Activated CD4-positive, CD25-positive, alpha-beta regulatory T cell treated with anti-CD3 and anti-CD28 coated beads, Interleukin-2, amount 50 U/mL, for 72 hours (primary cell): ENCODE measurements at regions not wholly inside any gene's neighbourhood (a gene's known extent, or its start where the extent isn't known, plus 50 kb on each side); places are given as distances from the start of the nearest gene placed in this dataset.

ENCODE experiments used
- DNase-seq: peaks from one replicate; pipeline ENCODE4 v3.0.0; 2021

DNA sequence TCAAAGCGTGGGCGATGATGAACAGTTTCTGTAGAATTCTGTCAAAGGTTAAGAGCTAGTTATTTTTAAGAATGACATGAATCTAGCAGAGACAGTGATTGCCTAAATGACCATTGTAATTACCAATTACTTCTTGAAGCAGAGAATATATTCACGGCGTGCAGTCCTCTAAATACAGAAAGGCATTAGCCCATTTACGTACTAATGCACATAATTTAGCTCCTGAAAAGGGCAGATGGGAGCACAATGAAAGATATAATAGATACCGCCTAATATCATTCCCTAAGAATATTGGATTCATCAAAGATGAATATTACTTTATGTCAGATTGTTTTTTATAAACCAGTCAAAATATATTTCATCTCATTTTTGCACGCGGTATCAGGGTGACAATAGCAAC is 212.4 kb downstream of the URI1 start:
- no peak for DNase-seq

DNA sequence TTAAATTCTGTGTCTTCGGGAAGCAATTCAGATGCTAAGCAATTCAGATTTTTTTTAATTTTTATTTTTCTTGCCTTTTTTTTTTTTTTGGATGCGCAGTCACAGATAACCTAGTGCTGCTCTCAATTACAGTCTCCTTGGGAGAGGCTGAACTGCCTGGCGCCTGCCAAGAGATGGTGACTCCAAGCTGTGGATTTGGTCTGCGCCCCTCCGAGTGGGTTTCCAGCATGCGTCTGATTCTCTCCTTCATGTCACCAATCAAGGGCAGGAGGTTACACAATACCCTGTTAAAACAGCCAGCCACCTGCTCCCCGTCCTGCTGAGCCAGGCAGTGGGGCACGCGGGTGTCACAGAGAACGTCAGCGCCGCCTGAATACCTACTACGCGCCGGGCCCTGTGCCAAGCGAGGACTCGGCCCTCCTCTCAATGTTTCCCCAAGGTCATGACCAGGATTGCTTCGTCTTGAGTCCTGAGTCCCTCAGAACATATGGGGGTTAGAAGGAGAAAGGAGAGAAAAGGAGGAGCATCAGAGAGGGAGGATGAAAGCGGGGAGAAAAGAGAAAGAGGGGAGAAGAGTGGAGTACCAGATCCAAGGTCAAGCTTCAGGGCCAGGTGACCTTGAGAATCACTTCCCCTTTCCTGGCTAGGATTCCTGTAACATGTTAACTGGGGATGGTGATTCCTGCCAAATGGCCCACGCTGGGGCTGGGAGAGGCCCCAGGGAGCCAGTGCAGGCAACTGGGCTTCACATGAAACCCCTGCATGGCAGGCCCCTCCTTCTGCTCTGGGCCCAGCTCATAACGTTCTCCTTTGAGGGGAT is 213.6 kb downstream of the URI1 start:
- DNase-seq = no peak

DNA sequence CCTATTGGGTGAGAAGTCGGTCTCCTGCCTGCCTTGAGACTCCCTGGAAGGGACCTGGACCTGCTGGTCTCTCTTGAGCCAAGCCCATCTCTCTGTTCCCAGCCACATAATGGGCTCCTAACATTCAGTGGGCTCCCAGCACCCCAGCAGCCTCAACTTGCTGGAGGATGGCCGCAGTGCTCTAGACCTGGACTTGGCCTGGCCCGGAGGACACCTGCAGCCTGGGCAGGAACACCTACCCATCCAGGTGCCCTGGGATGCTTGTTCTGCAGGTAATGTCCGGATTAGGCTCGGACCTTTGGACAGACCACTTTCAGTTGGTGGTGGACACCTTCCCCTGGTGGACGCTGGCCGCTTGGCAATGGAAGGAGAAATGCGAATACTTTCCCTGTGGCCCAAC is 214.6 kb downstream of the URI1 start:
- DNase-seq = no peak

DNA sequence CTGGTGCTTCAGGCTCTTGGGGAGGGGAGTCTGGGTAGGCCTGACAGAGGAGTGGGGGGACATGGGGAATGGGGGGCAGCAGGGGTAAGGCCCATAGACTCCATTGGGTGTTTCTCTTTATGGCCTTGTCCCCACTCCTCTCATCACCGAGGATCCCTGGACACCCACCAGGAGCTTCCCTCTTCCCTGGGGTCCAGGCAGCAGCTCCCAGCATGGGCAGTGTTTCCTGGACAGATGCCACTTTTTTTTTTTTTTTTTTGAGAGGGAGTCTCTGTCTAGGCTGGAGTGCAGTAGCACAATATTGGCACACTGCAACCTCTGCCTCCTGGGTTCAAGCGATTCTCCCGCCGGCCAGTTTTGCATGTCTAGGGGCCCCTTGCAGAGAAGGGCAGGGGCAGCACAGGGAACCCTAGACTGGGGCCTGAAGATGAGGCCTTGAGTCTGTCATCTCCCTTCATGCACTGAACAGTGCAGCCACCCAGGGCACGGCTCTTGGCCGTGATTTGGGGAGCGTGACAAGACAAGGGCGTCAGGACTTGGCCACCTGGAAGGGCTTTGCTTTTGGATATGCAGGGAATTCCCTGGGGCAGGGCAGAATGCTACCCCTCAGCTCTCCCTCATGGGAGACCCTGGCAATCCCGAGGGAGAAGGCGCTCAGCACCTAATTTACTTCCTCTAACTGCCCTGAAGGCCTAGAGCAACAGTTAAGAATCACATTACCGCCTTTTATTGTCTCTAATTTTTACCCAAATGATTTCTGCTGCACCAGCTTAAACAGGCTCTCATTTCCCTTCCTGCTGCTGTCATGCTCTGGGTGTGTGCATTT is 213.9 kb upstream of the ZNF536 start:
- no peak for DNase-seq

DNA sequence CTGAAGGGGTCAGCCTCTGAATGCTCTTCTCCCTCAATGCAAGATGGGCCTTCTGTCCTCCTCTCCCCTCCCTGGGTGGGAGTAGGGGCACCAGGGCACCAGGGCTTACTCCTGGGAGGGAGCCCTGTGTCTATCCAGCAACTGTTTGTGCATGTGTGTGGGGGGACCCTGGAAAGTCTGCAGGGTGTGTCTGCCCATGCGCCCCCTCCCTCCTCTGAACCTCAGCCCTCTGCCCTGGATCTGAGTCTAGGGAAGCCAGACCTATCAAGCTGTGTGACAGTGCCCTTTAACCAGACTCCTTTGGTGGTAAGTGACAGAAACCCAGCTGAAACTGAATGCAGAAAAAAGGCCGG is 213.3 kb upstream of the ZNF536 start:
- no peak for DNase-seq

DNA sequence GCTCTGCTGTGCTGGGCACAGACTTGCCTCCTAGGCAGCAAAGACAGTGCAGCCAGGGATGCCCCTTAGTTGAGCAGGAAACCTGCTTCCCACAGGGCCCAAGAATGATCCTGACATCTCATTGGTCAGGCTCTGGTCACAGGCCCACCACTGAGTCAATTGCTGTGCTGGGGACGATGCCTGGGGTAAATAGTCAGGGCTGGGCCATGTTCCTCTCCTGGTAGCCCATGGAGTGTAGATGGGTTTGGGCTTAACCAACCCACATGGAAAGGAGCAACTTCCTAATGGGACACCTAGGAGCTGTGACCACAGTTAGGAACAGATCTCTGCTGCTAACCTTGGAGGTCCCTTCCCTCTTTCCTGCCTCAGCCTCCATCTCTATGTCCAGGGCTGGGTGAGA is 212.5 kb upstream of the ZNF536 start:
- no peak for DNase-seq

DNA sequence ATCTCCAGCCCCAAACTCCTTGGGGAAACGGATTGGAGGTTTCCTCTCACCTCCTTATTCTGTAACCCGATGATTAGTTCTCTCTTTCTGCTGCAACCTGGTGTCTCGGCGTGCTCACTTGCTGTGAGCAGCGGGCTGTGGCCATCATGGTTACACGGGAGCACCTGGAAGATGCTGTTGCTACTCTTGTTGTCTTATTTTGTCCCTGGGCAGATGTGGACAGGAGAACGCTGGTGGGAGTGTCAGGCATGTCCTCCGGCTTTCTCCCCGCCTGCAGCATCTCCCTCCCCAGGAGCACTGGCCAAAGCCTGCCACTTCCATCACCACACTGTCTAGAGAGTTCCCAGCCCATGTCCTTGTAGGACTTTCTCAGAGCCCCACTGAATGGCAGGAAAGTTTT is 211.8 kb upstream of the ZNF536 start:
- DNase-seq = no peak

DNA sequence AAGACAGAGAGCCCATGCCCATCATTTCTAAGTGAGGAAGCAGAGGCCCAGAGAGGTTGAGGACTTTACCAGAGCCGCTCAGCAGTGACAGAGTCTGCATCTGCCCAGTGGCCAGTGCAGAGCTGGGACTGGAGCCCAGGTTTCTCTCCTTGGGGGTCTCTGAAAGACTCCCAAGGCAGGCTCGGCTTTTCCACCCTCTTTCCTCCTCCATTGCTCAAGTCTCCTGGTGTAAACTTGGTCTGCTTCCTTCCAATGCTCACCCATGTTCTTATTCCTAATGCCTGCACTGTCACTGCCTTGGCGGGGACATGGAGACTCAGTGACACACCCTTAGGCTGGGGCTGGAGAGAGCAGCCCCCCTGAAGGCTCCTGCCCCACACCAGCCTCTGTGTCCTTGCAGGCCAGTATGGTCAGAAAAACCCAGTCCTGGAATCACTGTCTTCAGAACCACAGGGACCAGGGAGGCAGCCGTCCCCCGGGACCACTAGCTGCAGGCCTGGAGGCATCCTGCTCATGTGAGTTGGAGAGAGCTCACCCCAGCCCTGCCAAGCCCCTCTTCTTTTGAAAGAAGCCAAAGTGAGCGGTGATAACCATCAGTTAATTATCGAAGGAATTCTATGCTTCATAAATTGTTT is 211.0 kb upstream of the ZNF536 start:
- no peak for DNase-seq

DNA sequence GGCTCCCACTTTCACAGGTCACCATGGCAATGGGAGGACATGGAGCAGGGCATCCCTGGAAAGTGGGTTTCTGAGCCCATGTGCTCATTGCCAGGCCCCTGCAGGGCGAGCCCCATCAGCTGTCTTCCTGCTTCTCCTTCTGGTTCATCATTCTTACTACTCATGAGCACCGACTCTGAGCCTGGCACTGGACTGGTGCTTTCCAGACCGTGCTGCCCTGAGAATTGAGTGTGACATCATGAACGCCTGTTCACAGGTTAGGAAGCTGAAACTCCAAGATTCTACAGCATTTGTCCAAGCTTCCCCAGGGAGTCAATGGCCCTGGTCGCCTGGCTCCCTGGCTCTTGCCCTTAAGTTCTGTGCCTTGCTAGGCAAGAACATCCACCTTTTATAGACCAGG is 210.4 kb upstream of the ZNF536 start:
- DNase-seq = no peak

DNA sequence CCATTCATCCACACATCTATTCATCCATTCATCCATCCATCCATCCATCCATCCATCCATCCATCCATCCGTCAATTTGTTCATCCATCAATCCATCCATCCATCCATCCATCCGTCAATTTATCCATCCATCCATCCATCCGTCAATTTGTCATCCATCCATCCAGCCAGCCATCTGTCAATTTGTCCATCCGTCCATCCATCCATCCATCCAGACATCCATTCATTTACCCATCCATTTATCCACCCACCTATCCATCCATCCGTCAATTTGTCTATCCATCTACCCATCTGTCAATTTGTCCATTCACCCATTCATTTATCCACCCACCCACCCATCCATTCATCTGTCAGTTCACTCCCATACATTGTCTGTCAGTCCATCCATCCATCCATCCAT is 209.5 kb upstream of the ZNF536 start:
- no peak for DNase-seq

DNA sequence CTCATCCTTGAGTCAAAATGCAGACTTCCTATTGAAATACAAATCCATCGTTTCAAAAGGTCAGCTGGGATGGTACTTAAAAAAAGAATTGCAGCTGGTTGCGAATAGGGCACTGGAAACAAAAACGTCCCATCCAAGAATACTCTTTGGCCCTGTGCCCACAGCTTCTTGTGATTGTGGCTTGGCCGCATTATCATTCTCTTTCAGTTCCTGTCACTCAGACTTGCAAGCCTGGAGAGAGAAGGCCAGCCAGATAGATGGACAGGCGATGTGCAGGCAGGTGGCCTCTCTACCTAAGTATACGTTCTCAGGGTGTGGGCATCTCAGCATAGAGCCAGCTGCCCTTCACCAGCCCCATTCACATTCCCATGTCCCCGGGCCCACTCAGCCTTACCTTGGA is 208.5 kb upstream of the ZNF536 start:
- no peak for DNase-seq

DNA sequence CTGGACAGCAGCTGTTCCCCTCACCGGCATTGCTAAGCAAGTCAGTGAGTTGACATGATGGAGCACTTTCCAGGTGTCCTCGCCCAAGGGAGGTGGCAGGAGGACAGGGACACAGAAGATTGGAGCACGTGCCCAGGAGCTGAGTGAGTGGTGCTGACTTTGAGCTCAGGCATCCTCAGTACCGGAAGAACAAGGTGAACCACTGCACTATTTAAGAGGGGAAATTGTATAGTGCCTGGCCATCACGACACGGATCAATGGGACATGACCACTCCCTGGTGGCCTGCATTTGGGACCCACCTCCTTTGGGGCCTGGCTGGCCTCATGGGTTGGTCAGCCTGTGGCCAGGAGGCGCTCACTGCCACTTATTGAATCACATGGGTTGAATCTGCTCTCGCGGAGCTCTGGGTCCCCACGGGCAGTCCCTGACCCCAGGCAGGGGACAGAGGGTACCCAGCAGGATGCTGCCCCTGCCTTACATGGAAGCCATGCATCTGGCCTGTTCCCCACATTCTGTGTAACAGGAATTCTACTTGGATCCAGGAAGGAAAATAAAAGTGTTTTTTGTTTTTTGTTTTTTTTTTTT is 206.9 kb upstream of the ZNF536 start:
- no peak for DNase-seq

DNA sequence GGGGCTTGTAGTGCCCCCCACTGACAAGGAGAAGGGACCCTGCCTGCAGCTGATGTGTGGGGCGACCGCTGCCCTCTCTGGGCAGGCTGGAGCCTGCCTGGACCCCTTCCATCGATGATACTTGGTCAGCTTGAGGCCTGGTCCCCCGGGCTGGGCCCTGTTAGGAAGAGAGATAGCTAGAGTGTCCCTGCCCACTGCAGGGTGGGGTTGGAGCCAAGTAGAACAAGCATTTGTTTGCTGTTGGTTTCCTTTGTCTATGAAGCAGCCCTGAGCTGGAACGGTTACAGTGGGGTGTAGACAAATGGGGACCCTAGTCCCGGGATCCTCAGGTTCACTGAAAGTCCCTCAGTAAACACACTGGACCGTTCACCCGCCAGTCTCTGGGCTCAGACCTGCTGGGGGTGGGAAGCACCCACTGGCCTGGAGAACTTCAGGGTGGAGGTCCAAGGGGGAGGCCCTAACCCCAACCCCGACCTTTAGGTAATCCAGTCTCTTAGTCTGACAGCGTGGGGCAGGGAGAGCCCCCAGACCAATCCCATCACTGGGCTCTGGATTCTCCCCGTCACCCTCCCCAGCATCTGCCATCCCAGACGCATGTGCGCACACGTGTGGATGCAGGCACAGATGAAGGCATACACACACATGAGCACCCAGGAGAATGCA is 204.8 kb upstream of the ZNF536 start:
- no peak for DNase-seq

DNA sequence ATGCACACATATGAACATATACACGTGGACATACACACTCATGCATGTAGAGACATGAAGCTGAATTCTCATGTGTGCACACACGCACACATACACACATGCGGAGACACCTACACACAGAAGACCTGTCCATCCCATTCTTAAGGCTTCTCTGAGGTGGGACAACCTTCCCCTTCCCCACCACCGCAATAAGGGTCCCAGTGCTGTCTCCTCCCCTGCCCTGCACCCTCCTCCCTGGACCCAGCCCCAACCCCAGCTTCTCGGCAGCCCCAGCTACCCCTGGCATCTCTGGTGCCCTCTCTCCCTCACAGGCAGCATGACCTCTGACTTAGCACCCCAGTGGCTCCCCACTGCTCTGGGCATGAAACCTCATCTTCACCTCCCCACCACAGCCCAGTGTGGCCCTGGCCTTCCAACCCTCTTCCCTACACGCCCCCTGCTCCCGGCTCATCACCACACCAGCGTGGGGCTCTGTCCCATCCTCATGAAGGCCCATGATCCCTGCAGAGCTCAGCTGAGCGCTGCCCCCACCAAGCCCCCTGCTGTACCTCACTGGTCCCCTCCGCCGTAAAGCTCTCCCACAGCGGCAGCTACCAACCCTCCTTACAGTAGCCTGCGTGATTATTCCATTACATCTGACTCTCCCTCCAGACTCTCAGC is 204.1 kb upstream of the ZNF536 start:
- no peak for DNase-seq

DNA sequence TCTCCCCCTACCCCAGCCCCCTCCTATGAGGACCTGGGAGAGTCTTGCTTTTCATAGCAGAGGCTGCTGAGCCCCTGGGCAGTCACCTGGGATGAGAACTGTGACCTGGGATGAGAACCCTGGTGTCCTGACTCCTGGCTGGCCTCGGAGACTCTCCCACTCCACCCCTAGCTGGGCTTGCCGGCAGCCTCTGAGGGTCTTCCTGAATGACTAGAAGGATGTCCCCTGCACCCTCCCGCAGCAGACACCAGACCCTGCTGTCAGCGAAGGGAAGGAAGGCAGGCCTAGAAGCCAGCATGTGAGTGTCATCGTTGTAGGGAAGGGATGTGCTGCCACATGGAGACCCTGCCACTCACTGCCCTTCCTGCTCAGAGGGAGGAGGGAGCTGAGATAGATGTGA is 203.4 kb upstream of the ZNF536 start:
- DNase-seq = no peak

DNA sequence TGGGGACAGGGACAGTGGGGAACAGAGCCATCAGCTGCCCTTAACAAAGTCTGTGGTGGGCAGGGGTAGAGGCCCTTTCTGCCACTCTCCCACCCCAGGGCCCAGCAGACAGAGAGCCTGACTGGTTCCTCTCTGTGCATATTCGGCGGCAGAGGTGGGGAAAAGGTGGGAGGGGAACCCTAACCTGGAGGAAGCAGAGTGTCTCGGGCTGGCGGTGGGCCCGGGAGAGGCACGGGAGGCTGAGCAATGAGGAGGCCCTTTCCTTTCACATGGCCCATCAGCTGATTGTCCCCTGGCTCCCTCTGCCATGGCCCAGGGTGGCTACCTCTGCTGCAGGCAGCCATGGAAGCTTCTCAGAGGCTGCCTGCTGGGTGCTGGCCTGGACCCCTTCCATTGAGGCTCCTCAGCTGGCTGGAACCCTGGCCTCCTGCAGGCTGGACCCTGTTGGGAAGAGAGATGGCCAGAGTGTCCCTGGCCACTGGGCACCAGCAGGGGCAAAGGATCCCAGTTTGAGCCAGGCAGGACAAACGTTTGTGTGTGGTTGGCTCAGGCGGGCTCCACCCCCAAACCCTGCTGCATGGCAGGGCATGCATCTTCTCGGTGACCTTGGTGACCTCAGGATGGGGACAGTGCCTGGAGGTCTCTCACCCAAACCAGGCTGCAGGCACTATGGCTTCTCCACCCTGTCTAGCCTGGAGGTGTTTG is 202.8 kb upstream of the ZNF536 start:
- DNase-seq = no peak

DNA sequence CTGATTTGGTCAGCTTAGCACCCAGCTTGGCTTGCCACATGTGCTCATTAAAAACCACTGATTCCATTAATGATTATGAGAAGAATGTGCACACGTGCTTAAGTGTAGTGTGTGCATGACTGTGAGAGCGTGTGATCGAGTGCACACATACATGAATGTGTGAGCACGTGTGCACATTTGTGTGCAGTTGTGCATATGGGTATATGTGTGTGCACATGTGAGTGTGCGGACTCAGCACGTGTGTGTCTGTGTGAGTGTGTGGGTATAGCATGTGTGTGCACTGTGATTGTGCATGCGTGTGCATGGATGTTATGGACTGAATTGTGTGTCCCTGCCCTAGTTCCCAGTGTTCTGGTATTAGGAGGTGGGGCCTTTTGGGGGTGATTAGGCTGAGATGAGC is 202.1 kb upstream of the ZNF536 start:
- DNase-seq = no peak

DNA sequence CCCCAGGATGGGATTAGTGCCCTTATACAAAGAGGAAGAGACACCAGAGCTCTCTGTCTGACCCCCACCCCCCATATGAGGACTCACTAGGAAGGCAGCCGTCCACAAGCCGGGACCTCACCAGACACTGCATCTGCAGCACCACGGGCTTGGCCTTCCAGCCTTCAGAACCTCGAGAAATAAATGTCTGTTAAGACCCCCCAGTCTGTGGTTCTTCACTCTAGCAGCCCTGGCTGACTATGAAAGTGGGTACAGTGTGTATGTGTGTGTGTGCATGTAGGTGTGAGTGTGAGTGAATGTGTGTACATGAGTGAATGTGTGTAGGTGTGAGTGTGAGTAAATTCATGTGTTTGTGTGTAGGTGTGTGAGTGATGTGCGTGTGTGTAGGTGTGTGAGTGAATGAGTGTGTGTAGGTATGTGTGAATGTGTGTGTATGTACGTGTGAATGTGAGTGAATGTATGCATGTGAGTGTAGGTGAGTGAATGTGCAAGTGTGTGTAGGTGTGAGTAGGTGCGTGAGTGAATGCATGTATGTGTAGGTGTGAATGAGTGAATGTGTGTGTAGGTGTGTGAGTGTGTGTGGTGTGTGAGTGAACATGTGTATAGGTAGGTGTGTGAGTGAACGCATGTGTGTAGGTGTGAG is 201.6 kb upstream of the ZNF536 start:
- DNase-seq = no peak

DNA sequence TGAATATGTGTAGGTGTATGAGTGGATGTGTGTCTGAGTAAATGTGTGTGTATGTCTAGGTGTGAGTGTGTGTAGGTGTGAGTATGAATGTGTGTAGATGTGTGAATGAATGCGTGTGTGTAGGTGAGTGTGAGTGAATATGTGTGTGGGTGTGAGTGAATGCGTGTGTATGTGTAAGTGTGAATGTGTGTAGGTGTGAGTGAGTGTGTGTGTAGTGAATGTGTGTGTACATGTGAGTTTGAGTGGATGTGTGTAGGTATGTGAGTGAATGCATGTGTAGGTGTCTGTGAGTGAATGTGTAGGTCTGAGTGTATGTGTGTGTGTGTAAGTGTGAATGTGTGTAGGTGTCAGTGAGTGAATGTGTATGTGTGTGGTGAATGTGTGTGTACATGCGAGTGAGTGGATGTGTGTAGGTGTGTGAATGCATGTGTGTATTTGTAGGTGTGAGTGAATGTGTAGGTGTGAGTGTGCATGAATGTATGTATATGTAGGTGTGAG is 201.0 kb upstream of the ZNF536 start:
- DNase-seq = no peak

DNA sequence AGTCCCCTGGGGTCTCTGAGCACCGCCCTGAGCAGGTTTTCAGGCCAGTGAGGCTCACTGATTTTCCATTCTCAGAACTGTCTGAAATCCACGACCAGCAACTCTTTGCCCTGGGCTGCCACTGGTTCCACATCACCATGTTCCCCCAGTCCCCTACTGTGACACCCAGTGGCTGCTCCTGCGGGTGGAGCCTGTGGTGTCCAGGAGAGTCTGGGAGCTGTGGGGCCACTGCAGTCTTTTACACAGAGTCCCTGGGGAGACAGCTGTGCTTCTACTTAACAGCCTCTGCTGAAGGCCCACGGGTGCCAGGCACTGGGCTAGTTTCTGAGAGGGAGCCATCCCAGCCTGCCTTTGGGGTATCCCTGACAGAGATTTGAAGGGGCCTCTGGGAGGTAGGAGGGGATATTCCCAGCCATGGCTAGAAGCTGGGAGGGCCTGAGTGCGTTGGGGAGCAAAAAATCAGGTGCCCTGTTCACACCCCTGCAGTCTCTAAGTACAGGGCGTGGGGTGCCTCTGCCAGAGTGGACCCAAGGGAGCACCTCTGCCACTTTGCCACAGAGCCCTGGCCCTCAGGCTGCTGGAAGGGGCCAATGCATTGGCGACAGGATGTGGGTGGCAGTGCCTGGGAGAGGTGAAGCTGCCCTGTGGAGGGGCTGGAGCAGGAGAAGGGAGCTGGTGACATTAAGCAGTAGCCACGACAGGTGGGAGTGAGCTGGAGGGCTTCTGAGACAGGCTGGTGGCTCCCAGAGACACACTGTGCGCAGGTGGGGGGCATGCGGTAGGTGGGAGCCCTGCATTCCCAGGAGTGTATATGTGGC is 200.2 kb upstream of the ZNF536 start:
- DNase-seq = no peak
